HepG2 (cell line): ENCODE measurements at regions not wholly inside any gene's neighbourhood (a gene's known extent, or its start where the extent isn't known, plus 50 kb on each side); places are given as distances from the start of the nearest gene placed in this dataset.

ENCODE experiments used
- ATAC-seq: fragments of 200-7000 bp; cut with Tn5 transposase; 3 replicates; pipeline ENCODE4 v1.9.1; 2020; ENCODE audit warnings: mild to moderate bottlenecking, moderate library complexity
- BruUV-seq: library from RNA; stranded (reverse); fragments of 400-500 nt; replicated peaks from 2 replicates; lab custom pipeline; 2021; lab: Mats Ljungman, UMichigan
- CTCF ChIA-PET: fragments of 300-600 bp; formaldehyde crosslinking; extraction: SDS; loops from one replicate; lab custom pipeline; 2021; ENCODE audit warnings: low total read pairs, inconsistent platforms, low intra/inter-chr PET ratio; lab: Yijun Ruan, JAX
- POLR2A ChIA-PET: fragments of 350-600 bp; sonication (Branson Sonifier 250); formaldehyde crosslinking; loops from one replicate; lab custom pipeline; 2020; ENCODE audit warnings: antibody characterized with exemption, inconsistent platforms; lab: Yijun Ruan, JAX
- DNase-seq: peaks from one replicate; pipeline ENCODE4 v3.0.0-alpha.2; 2015; ENCODE audit warnings: low spot score
- FAIRE-seq: peaks from 3 replicates; lab custom pipeline; 2011; peaks lifted over from hg19 to GRCh38; lab: Jason Lieb, UNC
- H2AFZ ChIP-seq: one replicate; pipeline ENCODE4 v1.6.1; 2011; ENCODE audit warnings: low read length, inconsistent platforms
- H3K27ac ChIP-seq: fragments of 300-600 bp; 3 replicates; pipeline ENCODE4 v1.8.0; 2011; ENCODE audit warnings: mixed run types, mild to moderate bottlenecking, mixed read lengths, low read length, inconsistent platforms; ENCODE audit not compliant: insufficient read depth; ENCODE audit errors: extremely low read length
- H3K27me3 ChIP-seq, 2 experiments: fragments of 200-600 bp in 1 of 2; 2 replicates in 1 of 2; 3 replicates in 1 of 2; pipeline versions ENCODE4 v1.6.0 to v1.8.0; 2011; ENCODE audit warnings: low read length in 2 of 2, mild to moderate bottlenecking in 2 of 2, moderate library complexity in 2 of 2, inconsistent platforms in 1 of 2; ENCODE audit not compliant: insufficient read depth in 2 of 2, control insufficient read depth in 1 of 2
- H3K36me3 ChIP-seq, 2 experiments: fragments of 200-600 bp in 1 of 2; replicated peaks in 1 of 2; 2 replicates in 1 of 2; 3 replicates in 1 of 2; pipeline versions ENCODE4 v1.5.1 to v1.8.0; 2011; ENCODE audit warnings: low read length in 2 of 2, inconsistent platforms in 1 of 2; ENCODE audit not compliant: insufficient read depth in 2 of 2, control insufficient read depth in 1 of 2
- H3K4me1 ChIP-seq: 2 replicates; pipeline ENCODE4 v1.5.1; 2012; ENCODE audit warnings: low read length, inconsistent platforms; ENCODE audit not compliant: insufficient read depth
- H3K4me2 ChIP-seq: 2 replicates; pipeline ENCODE4 v1.6.0; 2011; ENCODE audit warnings: low read depth, low read length, inconsistent platforms
- H3K4me3 ChIP-seq, 3 experiments: fragments of 200-600 bp in 1 of 3; sonication (generic), shearing (Covaris generic) in 1 of 3; replicated peaks in 1 of 3; 2 replicates each; pipeline ENCODE4 v1.5.1; 2011 to 2016; ENCODE audit warnings: low read length in 3 of 3, inconsistent platforms in 2 of 3, low read depth in 2 of 3, mild to moderate bottlenecking in 2 of 3, control low read depth in 1 of 3, mixed read lengths in 1 of 3; ENCODE audit not compliant: insufficient read depth in 1 of 3
- H3K79me2 ChIP-seq: one replicate; pipeline ENCODE4 v1.6.1; 2011; ENCODE audit warnings: low read length, inconsistent platforms; ENCODE audit not compliant: insufficient read depth
- H3K9ac ChIP-seq: 2 replicates; pipeline ENCODE4 v1.6.0; 2011; ENCODE audit warnings: mild to moderate bottlenecking, low read depth, low read length, inconsistent platforms; ENCODE audit not compliant: insufficient read depth
- H3K9me3 ChIP-seq: 2 replicates; pipeline ENCODE4 v1.5.1; 2012; ENCODE audit warnings: mild to moderate bottlenecking, low read length
- H4K20me1 ChIP-seq: 2 replicates; pipeline ENCODE4 v1.6.0; 2011; ENCODE audit warnings: inconsistent platforms, mild to moderate bottlenecking, low read length, moderate library complexity; ENCODE audit not compliant: insufficient read depth
- CENPX ChIP-seq: sonication (generic); formaldehyde crosslinking; IDR thresholded peaks from 2 replicates; pipeline ENCODE4 v1.9.0; 2021; ENCODE audit warnings: mild to moderate bottlenecking, missing genetic modification reagents, moderate library complexity
- GTF3A ChIP-seq: sonication (generic); formaldehyde crosslinking; conservative IDR thresholded peaks from 2 replicates; pipeline ENCODE4 v1.4.0; 2020; ENCODE audit warnings: mild to moderate bottlenecking, missing genetic modification reagents
- MYNN ChIP-seq: sonication (generic); formaldehyde crosslinking; IDR thresholded peaks from 2 replicates; pipeline ENCODE4 v1.4.0; 2020; ENCODE audit warnings: mild to moderate bottlenecking, low read depth, missing genetic modification reagents
- NCOR1 ChIP-seq: fragments of 200-600 bp; sonication (generic); IDR thresholded peaks from 2 replicates; pipeline ENCODE4 v1.7.0; 2017; ENCODE audit warnings: antibody characterized with exemption, low read length, borderline replicate concordance
- RFX5 ChIP-seq: IDR thresholded peaks from 2 replicates; pipeline ENCODE4 v1.6.1; 2011; ENCODE audit warnings: low read depth, low read length, improper control_type of control experiment
- ZNF768 ChIP-seq: sonication (generic); formaldehyde crosslinking; IDR thresholded peaks from 2 replicates; pipeline ENCODE4 v1.4.0; 2020; ENCODE audit warnings: missing genetic modification reagents
- WGBS: methylation state at CpG from one replicate; pipeline ENCODE4 v1.1.6; 2017; ENCODE audit warnings: low lambda C conversion rate; 5-methylcytosine and 5-hydroxymethylcytosine counted together
- in situ Hi-C: cut with HindIII; loops from 2 replicates; pipeline ENCODE4 v1.10.0; 2017; ENCODE audit warnings: low pct_unique_long_range_greater_than_20kb; ENCODE audit not compliant: extremely low pct_ligation_motif_present
- intact Hi-C: fragments of 100-400 bp; cut with micrococcal nuclease; formaldehyde crosslinking; loops from one replicate; pipeline ENCODE4 v1.10.0; 2022; ENCODE audit not compliant: unreplicated experiment
- TF ChIP-seq, protein P1 (sequence below): sonication (generic); formaldehyde crosslinking; IDR thresholded peaks from 2 replicates; pipeline ENCODE4 v1.5.0; 2020; ENCODE audit warnings: missing genetic modification reagents

DNA sequence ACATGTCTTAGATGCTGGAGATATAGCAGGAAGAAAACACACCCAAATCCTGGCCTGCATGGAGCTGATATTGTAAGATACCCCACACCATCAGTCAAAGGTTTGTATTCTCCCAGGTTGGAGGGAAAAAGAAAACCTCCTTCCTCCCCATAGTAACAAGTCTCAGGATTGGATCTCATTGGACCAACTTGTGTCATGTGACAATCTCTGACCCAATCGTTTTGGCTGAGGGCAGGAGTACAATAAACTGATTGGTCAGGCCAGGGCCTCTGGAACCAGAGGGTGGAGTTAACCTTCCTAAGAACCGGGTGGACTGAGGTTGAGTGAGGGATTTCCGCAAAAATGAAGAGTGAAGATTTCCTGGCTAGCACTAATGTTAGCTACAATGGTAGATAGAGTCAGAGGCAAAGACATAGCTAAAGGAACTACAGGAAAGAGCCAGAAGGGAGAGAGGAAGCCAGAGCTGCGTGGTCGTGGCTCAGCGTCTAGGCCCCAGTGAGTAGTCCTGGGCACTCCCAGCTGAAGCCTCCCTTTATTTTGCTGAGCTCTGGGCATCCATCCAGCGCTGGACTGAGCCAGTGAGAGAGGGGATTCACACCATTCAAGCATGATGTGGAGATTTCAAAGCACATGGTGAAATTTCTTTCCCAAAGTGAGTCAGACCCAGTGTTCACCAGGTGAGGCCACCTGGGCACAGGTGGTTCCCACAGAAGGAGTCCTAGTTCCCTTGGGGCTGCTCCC lies 219.9 kb downstream of the AACS start:
- Histone ChIP-seq H3K27me3 (peaks cover 3 to 40% of the 10 kb centered on the region in 2 experiments; a peak in 3 of 5 replicates), H3K4me1 (no peaks in the 10 kb centered on the region), H3K79me2 (no peaks in the 10 kb centered on the region), H3K9ac (no peak overlapping the region), H3K4me2 (no peak overlapping the region), H4K20me1 (no peaks in the 10 kb centered on the region), H3K27ac (no peak overlapping the region), H3K9me3 (no peaks in the 10 kb centered on the region), H3K4me3 (no peak overlapping the region), H2AFZ (no peak overlapping the region), H3K36me3 (no peaks in the 10 kb centered on the region)
- CTCF ChIA-PET = no interaction called here
- no peak for DNase-seq
- no TSS peak for BruUV-seq
- TF ChIP-seq RFX5 (peak; percentile 13; the same call in 1 of the 2 replicates), MYNN (CRISPR knock-in tag) (no peak)
- TF ChIP-seq, protein P1, sequence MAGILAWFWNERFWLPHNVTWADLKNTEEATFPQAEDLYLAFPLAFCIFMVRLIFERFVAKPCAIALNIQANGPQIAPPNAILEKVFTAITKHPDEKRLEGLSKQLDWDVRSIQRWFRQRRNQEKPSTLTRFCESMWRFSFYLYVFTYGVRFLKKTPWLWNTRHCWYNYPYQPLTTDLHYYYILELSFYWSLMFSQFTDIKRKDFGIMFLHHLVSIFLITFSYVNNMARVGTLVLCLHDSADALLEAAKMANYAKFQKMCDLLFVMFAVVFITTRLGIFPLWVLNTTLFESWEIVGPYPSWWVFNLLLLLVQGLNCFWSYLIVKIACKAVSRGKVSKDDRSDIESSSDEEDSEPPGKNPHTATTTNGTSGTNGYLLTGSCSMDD = no peak
- POLR2A ChIA-PET = no interaction called here
- 27% methylated on average over 6 of the region's 7 CpGs for WGBS
- in situ Hi-C loops (no loop called here), intact Hi-C loops (no loop called here)
- no peak for ATAC-seq
- FAIRE-seq = no peak

DNA sequence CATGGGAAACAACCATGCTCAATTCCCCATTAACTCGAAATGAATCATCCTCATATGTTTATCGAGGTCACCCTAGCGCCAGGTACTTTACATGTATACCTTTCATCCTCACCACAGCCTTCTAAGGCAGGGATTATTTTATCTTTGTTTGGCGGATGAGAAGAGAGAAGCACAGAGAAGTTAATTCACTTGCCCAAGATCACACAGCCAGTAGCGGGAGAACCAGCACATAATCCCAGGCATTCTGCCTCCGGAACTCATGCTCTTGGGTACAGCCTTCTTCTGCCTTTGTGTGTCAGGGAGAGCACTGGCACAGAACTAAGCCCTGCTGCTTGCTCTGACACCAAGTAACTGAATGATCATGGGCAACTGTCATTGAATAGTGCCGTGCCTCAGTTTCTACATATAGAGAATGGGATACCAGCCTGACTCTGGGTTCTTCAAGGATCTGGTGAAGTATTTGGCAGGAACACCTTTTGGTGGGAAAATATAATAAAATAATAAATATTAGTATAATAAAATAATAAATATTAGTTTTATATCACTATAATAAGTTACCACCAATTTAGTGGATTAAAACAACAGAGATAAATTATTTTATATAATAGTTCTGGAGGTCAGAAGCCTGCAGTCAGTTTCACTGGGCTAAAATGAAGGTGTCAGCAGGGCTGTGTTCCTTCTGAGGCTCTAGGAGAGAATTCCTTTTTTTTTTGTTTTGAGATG lies 220.9 kb downstream of the AACS start:
- CTCF ChIA-PET = no interaction called here
- Histone ChIP-seq H2AFZ (no peak overlapping the region), H3K27ac (no peak overlapping the region), H3K27me3 (peaks cover 3 to 35% of the 10 kb centered on the region in 2 experiments; a peak in 3 of 5 replicates), H3K79me2 (no peaks in the 10 kb centered on the region)
- no peak for TF ChIP-seq GTF3A
- TF ChIP-seq CENPX = no peak
- peak; percentile 19; the same call in 1 of the 2 replicates for TF ChIP-seq ZNF768 (CRISPR knock-in tag)
- TF ChIP-seq NCOR1 = no peak
- TF ChIP-seq, all 625 proteins: peak for 1
- H4K20me1 ChIP-seq = no peaks in the 10 kb centered on the region
- DNase-seq (no peak), FAIRE-seq (no peak), ATAC-seq (no peak)
- WGBS = 3% methylated on average over 7 of the region's 7 CpGs
- H3K9ac ChIP-seq = no peak overlapping the region
- no peaks in the 10 kb centered on the region for H3K9me3 ChIP-seq
- no peak overlapping the region for H3K4me3 ChIP-seq
- no peak overlapping the region for H3K4me2 ChIP-seq
- intact Hi-C loops = no loop called here
- H3K4me1 ChIP-seq = no peaks in the 10 kb centered on the region
- no peaks in the 10 kb centered on the region for H3K36me3 ChIP-seq
- POLR2A ChIA-PET = no interaction called here
- in situ Hi-C loops = no loop called here
- BruUV-seq = no TSS peak
